Globus pallidus (tissue), 1 donor: ENCODE measurements at regions not wholly inside any gene's neighbourhood (a gene's known extent, or its start where the extent isn't known, plus 50 kb on each side); places are given as distances from the start of the nearest gene placed in this dataset.

Experiments
- DNase-seq: peaks from one replicate; pipeline ENCODE4 v3.0.0-alpha.2; 2015; ENCODE audit warnings: low spot score

- DNase-seq, result no peak
Measured at GRCh38 chr2:217336694-217337093, 476.8 kb upstream of the TNP1 start.

GRCh38 chr2:217335341-217335966 lies 475.6 kb upstream of the TNP1 start:
- DNase-seq, result no peak

GRCh38 chr2:217334561-217334960 lies 474.7 kb upstream of the TNP1 start:
- DNase-seq, result no peak

GRCh38 chr2:217332866-217333265 lies 473.0 kb upstream of the TNP1 start:
- DNase-seq, result no peak

GRCh38 chr2:217332417-217332791 lies 472.5 kb upstream of the TNP1 start:
- DNase-seq, result no peak

- no peak for DNase-seq
Measured at GRCh38 chr2:217331523-217332416, 471.9 kb upstream of the TNP1 start.

GRCh38 chr2:217330647-217331046 lies 470.8 kb upstream of the TNP1 start:
- no peak for DNase-seq

GRCh38 chr2:217329023-217329431 lies 469.2 kb upstream of the TNP1 start:
- no peak for DNase-seq

- no peak for DNase-seq
Measured at GRCh38 chr2:217328622-217328978, 468.7 kb upstream of the TNP1 start.

GRCh38 chr2:217327953-217328621 lies 468.2 kb upstream of the TNP1 start:
- DNase-seq, result no peak

- DNase-seq, result no peak
Measured at GRCh38 chr2:217326238-217327022, 466.6 kb upstream of the TNP1 start.

- no peak for DNase-seq
Measured at GRCh38 chr2:217325816-217326215, 466.0 kb upstream of the TNP1 start.

- no peak for DNase-seq
Measured at GRCh38 chr2:217325251-217325650, 465.4 kb upstream of the TNP1 start.

- no peak for DNase-seq
Measured at GRCh38 chr2:217316743-217317142, 456.9 kb upstream of the TNP1 start.

GRCh38 chr2:217314021-217314460 lies 454.2 kb upstream of the TNP1 start:
- DNase-seq, result no peak

- DNase-seq, result no peak
Measured at GRCh38 chr2:217313386-217313785, 453.5 kb upstream of the TNP1 start.

- no peak for DNase-seq
Measured at GRCh38 chr2:217309056-217309455, 449.2 kb upstream of the TNP1 start.

- no peak for DNase-seq
Measured at GRCh38 chr2:217307023-217307422, 447.2 kb upstream of the TNP1 start.

GRCh38 chr2:217305882-217306281 lies 446.0 kb upstream of the TNP1 start:
- no peak for DNase-seq

GRCh38 chr2:217304582-217304981 lies 444.7 kb upstream of the TNP1 start:
- DNase-seq, result no peak

- no peak for DNase-seq
Measured at GRCh38 chr2:217302856-217303255, 443.0 kb upstream of the TNP1 start.
